Left lung (tissue), 4 donors: ENCODE measurements at regions not wholly inside any gene's neighbourhood (a gene's known extent, or its start where the extent isn't known, plus 50 kb on each side); places are given as distances from the start of the nearest gene placed in this dataset.

Experiments
- ATAC-seq: fragments of 200-7000 bp; cut with Tn5 transposase; one replicate; pipeline ENCODE4 v1.9.1; 2020; ENCODE audit warnings: moderate library complexity
- DNase-seq, 4 donors: peaks; one replicate each; pipeline ENCODE4 v3.0.0-alpha.2; 2013 to 2020
- H3K27ac ChIP-seq, 2 donors: fragments of 200-600 bp; sonication (generic) in 1 of 2; one replicate each; pipeline versions ENCODE4 v1.5.0 to v1.8.0; 2020 to 2021
- H3K27me3 ChIP-seq, 2 donors: fragments of 200-600 bp; sonication (generic) in 1 of 2; one replicate each; pipeline versions ENCODE4 v1.5.0 to v1.8.0; 2020 to 2021
- H3K36me3 ChIP-seq, 2 donors: fragments of 200-600 bp; sonication (generic) in 1 of 2; one replicate each; pipeline versions ENCODE4 v1.5.0 to v1.8.0; 2020 to 2021
- H3K4me1 ChIP-seq, 2 donors: fragments of 200-600 bp; one replicate each; pipeline ENCODE4 v1.8.0; 2021
- H3K4me3 ChIP-seq, 2 donors: fragments of 200-600 bp; sonication (generic) in 1 of 2; one replicate each; pipeline versions ENCODE4 v1.5.0 to v1.8.0; 2020 to 2021; ENCODE audit warnings: mild to moderate bottlenecking in 1 of 2
- H3K9me3 ChIP-seq, 2 donors: fragments of 200-600 bp; sonication (generic) in 1 of 2; one replicate each; pipeline versions ENCODE4 v1.5.0 to v1.8.0; 2020 to 2021
- intact Hi-C, 2 donors: fragments of 100-400 bp; cut with DNase I; formaldehyde crosslinking; loops; one replicate each; pipeline versions ENCODE4 v1.11.2 to v1.14.2; 2022
- TF ChIP-seq, protein P1 (sequence below), 2 donors: fragments of 200-600 bp; sonication (generic) in 1 of 2; IDR thresholded peaks; one replicate each; pipeline versions ENCODE4 v1.5.0 to v1.8.0; 2021; ENCODE audit warnings: antibody characterized with exemption in 2 of 2
- donor health status: DM: no; HTN: yes; CAD: no.
- donor health status: DM: no; HTN: no; CAD: no.

DNA sequence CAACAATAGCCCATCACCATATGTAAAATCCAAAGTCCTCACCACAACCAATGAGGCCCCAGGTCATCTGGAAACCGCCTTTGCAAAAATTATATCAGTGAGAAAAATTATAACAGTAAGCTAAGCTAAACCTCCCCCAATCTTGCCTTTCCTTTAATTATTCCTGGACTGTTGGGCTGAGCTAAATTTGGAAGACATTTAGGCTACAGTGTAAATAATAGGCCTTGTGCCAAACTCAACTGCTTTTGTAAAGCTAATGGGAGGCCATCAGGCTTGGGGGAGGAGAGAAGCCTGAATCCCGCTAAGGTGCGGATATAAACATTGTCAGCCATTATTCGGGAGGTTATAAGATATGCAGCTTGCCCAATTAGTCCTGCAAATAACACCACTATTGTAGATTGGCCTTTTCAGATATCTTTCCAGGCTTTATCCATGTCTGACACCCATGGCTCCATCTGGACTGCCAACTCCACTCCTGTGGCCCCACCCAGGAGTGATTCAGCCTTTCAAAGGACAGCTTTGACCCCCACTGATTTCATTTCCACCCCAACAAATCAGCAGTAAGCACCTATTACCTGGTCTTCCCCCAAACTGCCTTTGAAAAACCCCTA, 53.0 kb upstream of the CA12 start:
- peak in 1 of 4 donors; percentile 49 for DNase-seq
- intact Hi-C loops = no loop called here
- H3K4me1 ChIP-seq = peaks cover 9 to 12% of the 10 kb centered on the region in 2 donors
- no peaks in the 10 kb centered on the region for H3K27me3 ChIP-seq
- TF ChIP-seq, protein P1, sequence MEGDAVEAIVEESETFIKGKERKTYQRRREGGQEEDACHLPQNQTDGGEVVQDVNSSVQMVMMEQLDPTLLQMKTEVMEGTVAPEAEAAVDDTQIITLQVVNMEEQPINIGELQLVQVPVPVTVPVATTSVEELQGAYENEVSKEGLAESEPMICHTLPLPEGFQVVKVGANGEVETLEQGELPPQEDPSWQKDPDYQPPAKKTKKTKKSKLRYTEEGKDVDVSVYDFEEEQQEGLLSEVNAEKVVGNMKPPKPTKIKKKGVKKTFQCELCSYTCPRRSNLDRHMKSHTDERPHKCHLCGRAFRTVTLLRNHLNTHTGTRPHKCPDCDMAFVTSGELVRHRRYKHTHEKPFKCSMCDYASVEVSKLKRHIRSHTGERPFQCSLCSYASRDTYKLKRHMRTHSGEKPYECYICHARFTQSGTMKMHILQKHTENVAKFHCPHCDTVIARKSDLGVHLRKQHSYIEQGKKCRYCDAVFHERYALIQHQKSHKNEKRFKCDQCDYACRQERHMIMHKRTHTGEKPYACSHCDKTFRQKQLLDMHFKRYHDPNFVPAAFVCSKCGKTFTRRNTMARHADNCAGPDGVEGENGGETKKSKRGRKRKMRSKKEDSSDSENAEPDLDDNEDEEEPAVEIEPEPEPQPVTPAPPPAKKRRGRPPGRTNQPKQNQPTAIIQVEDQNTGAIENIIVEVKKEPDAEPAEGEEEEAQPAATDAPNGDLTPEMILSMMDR (IDR thresholded peaks at IDR 0.05) = no peak
- H3K4me3 ChIP-seq = no peak overlapping the region
- no peaks in the 10 kb centered on the region for H3K36me3 ChIP-seq
- H3K9me3 ChIP-seq = no peaks in the 10 kb centered on the region
- no peak for ATAC-seq
- H3K27ac ChIP-seq = no peak overlapping the region

DNA sequence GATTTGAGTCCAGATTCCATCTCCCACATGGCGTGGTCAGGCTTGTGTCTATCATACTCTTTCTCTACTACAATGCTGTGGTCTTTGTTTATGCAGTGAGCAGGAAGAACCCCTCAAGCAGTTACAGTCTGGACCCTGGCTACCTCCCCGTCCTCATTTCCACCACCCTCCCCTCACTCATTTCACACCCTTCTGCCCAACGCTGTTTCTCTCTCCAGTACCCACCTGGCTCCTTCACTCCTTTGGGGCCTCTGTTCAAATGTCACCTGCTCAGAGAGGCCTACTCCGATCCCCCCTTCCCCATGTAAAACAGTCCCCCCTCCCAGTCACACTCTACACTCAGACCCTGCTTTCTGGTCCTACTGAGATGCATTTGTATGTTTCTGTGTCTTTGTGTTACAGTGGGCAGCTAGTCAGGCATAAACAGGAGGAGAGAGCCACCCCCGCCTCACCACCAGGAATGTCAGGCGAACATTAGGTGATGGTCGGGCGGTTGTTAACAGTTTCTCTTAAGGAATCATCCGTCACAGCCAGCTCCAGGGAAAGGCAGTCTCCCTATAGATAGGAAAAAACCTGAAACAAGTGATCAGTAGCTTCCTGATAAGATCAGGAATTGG, 53.7 kb upstream of the CA12 start:
- H3K4me3 ChIP-seq = no peak overlapping the region
- no peaks in the 10 kb centered on the region for H3K9me3 ChIP-seq
- H3K27ac ChIP-seq = no peak overlapping the region
- TF ChIP-seq, protein P1 (IDR thresholded peaks at IDR 0.05) = no peak
- H3K4me1 ChIP-seq = peaks cover 9 to 12% of the 10 kb centered on the region in 2 donors
- DNase-seq = no peak
- no peaks in the 10 kb centered on the region for H3K27me3 ChIP-seq
- ATAC-seq = no peak
- intact Hi-C loops = no loop called here
- no peaks in the 10 kb centered on the region for H3K36me3 ChIP-seq

DNA sequence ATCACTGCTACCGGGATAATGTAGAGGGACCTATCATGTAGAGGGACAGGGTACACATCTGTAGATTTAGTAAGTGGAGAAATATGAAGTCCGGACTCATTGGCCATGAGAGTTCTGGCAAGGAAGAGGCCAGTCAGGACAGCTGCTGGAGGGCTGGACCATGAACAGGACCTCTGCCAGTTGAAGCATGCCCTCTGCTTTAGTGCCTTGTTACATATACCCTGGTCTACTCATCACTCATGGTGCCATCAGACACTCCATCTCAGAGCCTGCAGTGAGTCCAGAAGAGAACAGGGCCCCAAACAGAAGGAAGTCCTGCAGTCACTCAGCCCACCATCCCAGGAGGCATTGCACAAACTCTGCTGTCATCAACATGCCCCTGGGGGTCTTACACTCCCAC, 54.7 kb upstream of the CA12 start:
- intact Hi-C loops = no loop called here
- Histone ChIP-seq H3K27ac (no peak overlapping the region), H3K27me3 (no peaks in the 10 kb centered on the region), H3K4me3 (no peak overlapping the region), H3K4me1 (peaks cover 9 to 12% of the 10 kb centered on the region in 2 donors), H3K9me3 (no peaks in the 10 kb centered on the region), H3K36me3 (no peaks in the 10 kb centered on the region)
- DNase-seq = no peak
- TF ChIP-seq, protein P1 (IDR thresholded peaks at IDR 0.05) = no peak
- no peak for ATAC-seq

DNA sequence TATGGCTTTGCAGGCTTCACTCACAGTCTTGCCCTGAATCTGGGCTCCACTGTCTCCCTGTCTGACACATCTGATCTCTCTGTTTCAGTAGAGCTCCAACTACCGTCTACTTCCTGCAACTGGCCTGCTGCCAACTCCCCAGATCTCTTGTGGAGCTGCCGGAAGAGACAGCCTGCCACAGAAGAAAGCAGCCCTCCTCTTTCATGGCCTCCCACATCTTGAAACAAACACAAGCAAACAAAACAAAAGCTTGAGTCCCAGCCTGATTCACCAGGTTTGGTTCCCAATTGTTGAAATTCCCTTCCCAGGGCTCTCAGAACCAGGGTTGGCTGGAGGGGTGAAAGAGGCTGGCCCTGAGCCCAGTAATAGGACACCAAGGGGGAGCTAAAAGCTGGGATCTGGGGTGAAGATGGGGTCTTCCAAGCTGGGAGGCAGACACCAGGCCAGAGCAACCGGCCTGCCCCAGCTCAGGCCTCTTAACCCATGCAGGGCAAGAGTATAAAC, 55.3 kb upstream of the CA12 start:
- intact Hi-C loops = no loop called here
- no peaks in the 10 kb centered on the region for H3K36me3 ChIP-seq
- peak overlapping the region in 1 of 2 donors; percentile 28 for H3K27ac ChIP-seq
- no peaks in the 10 kb centered on the region for H3K9me3 ChIP-seq
- H3K4me1 ChIP-seq = peaks cover 9 to 12% of the 10 kb centered on the region in 2 donors
- ATAC-seq (peak; percentile 77), DNase-seq (peak; percentile 76 to 88 (median 83))
- H3K27me3 ChIP-seq = no peaks in the 10 kb centered on the region
- H3K4me3 ChIP-seq = no peak overlapping the region
- TF ChIP-seq, protein P1 (IDR thresholded peaks at IDR 0.05) = no peak

DNA sequence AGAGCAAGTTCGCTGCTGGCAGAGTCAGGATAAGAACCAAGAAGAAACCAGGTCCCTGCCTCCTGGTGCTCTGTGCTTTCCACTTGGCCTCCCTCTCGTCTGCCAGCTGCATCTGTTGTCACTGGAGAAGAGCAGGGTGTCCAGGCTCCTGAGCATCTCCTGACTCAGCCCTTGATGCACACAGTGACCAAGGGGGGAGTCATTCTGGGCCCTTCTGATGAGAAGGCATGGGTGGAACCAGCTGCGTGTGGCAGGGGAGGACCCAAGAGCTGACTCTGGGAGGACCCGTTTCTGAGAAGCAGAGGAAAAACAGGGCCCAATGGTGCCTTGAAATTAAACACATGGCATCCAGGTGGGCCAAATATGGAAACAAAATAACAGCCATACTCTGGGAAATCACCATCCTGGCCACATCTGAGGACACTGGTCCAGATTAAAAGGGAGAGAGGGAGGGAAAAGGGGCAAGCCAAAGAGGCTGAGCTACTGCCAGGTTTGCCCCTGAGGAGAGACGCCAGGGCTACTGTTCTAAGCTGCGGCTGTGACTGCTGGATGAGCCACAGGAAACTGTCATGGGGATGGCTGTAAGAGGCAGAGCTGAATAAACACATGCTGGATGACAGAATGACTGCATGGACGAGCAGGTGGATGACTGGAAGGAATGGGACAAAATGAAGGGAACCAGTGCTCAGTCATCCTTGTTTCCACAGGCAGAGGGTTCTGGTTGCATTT, 58.1 kb upstream of the CA12 start:
- no peaks in the 10 kb centered on the region for H3K36me3 ChIP-seq
- no peaks in the 10 kb centered on the region for H3K9me3 ChIP-seq
- intact Hi-C loops = no loop called here
- TF ChIP-seq, protein P1 (IDR thresholded peaks at IDR 0.05) = no peak
- no peak overlapping the region for H3K4me3 ChIP-seq
- DNase-seq = no peak
- no peak overlapping the region for H3K27ac ChIP-seq
- no peaks in the 10 kb centered on the region for H3K27me3 ChIP-seq
- peaks cover 9 to 12% of the 10 kb centered on the region in 2 donors for H3K4me1 ChIP-seq
- no peak for ATAC-seq
